Spleen (tissue), 7 donors: ENCODE measurements at regions not wholly inside any gene's neighbourhood (a gene's known extent, or its start where the extent isn't known, plus 50 kb on each side); places are given as distances from the start of the nearest gene placed in this dataset.

Source experiments
- POLR2A ChIP-seq, 3 donors: fragments of 450-650 bp; IDR thresholded peaks; one replicate each; pipeline ENCODE4 v1.5.1; 2017; ENCODE audit warnings: antibody characterized with exemption in 3 of 3, mild to moderate bottlenecking in 1 of 3
- POLR2AphosphoS5 ChIP-seq, 3 donors: sonication (generic); formaldehyde crosslinking; IDR thresholded peaks; one replicate each; pipeline ENCODE4 v1.5.1; 2017; ENCODE audit warnings: antibody characterized with exemption in 3 of 3
- TF ChIP-seq, protein P1 (sequence below), 11 experiments: fragments of 200-600 bp in 7 of 11; fragments of 450-650 bp in 4 of 11; sonication (generic) in 4 of 11; IDR thresholded peaks in 8 of 11; conservative IDR thresholded peaks in 3 of 11; 1 replicate in 7 of 11; 2 replicates in 4 of 11; pipeline versions ENCODE4 v1.4.0 to v1.8.0; 2016 to 2021; ENCODE audit warnings: antibody characterized with exemption in 11 of 11, inconsistent platforms in 4 of 11, mild to moderate bottlenecking in 1 of 11
- donor health status: DM: no; HTN: no; CAD: no; lungs with moderate emphysema.
- donor health status: DM: no; HTN: no; CAD: no.
- donor health status: DM: no; HTN: no; CAD: no.

GRCh38 chr7:53110425-53110824 is 75.0 kb downstream of the POM121L12 start:
- no peak for TF ChIP-seq POLR2AphosphoS5 (IDR thresholded peaks at IDR 0.05)
- TF ChIP-seq, protein P1, sequence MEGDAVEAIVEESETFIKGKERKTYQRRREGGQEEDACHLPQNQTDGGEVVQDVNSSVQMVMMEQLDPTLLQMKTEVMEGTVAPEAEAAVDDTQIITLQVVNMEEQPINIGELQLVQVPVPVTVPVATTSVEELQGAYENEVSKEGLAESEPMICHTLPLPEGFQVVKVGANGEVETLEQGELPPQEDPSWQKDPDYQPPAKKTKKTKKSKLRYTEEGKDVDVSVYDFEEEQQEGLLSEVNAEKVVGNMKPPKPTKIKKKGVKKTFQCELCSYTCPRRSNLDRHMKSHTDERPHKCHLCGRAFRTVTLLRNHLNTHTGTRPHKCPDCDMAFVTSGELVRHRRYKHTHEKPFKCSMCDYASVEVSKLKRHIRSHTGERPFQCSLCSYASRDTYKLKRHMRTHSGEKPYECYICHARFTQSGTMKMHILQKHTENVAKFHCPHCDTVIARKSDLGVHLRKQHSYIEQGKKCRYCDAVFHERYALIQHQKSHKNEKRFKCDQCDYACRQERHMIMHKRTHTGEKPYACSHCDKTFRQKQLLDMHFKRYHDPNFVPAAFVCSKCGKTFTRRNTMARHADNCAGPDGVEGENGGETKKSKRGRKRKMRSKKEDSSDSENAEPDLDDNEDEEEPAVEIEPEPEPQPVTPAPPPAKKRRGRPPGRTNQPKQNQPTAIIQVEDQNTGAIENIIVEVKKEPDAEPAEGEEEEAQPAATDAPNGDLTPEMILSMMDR (IDR thresholded peaks at IDR 0.05 in 8 of 11, conservative IDR thresholded peaks at IDR 0.05 in 3 of 11), result no peak
- TF ChIP-seq POLR2A (IDR thresholded peaks at IDR 0.05), result no peak
